GM13977 (cell line): ENCODE measurements at regions not wholly inside any gene's neighbourhood (a gene's known extent, or its start where the extent isn't known, plus 50 kb on each side); places are given as distances from the start of the nearest gene placed in this dataset.

Experiments
- DNase-seq: peaks from one replicate; pipeline ENCODE4 v3.0.0; 2012; ENCODE audit warnings: low spot score
- in situ Hi-C: fragments of 300-500 bp; cut with MboI; formaldehyde crosslinking; loops from one replicate; pipeline ENCODE4 v1.12.0; 2022; ENCODE audit warnings: low sequenced_read_pairs, low pct_unique_long_range_greater_than_20kb, mixed read lengths, inconsistent platforms; ENCODE audit not compliant: unreplicated experiment
- TF ChIP-seq, protein P1 (sequence below): IDR thresholded peaks from 2 replicates; pipeline ENCODE4 v1.5.1; 2012; ENCODE audit warnings: mild to moderate bottlenecking, control low read depth; ENCODE audit not compliant: insufficient read depth; ENCODE audit errors: extremely low read depth, missing control alignments

DNA sequence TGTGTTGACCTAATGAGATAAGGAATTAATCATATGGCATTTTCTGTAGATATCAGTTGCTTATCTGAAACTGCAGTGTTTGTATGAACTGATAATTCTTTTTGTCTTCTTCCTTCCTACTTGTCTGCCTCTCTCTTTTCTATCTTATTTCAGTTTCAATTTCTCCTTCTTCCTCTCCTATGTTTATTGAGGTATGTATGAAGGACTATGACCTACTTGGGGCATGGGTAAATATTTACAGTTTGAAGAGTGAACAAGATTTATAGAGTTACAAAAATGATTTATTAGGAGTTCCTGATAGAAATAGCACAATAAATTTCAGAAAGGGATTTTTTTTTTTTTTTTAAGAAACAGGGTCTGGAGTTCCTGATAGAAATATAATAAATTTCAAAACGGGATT is 88.7 kb upstream of the MUCL1 start:
- in situ Hi-C loops, result no loop called here
- DNase-seq, result no peak
- TF ChIP-seq, protein P1, sequence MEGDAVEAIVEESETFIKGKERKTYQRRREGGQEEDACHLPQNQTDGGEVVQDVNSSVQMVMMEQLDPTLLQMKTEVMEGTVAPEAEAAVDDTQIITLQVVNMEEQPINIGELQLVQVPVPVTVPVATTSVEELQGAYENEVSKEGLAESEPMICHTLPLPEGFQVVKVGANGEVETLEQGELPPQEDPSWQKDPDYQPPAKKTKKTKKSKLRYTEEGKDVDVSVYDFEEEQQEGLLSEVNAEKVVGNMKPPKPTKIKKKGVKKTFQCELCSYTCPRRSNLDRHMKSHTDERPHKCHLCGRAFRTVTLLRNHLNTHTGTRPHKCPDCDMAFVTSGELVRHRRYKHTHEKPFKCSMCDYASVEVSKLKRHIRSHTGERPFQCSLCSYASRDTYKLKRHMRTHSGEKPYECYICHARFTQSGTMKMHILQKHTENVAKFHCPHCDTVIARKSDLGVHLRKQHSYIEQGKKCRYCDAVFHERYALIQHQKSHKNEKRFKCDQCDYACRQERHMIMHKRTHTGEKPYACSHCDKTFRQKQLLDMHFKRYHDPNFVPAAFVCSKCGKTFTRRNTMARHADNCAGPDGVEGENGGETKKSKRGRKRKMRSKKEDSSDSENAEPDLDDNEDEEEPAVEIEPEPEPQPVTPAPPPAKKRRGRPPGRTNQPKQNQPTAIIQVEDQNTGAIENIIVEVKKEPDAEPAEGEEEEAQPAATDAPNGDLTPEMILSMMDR, result no peak

DNA sequence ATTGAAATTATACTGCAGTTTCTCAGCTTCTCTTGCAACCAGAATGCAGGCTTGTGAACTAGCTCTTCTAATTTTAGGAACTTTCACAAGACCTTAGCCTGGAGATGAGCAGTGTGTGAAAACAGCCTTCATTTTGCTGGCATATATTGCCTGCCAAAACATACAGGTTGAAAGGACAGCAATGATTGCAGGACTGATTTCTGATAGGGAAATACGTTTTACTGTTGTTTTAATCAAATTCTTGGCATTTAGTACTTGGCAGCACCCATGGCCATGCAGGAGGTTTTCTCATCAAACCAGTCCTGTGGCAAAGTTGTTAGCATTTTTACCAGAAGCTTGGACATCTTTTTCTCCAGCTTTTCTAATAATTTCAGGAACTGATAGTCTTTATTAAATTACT is 91.9 kb upstream of the MUCL1 start:
- in situ Hi-C loops, result no loop called here
- TF ChIP-seq, protein P1, result no peak
- no peak for DNase-seq

DNA sequence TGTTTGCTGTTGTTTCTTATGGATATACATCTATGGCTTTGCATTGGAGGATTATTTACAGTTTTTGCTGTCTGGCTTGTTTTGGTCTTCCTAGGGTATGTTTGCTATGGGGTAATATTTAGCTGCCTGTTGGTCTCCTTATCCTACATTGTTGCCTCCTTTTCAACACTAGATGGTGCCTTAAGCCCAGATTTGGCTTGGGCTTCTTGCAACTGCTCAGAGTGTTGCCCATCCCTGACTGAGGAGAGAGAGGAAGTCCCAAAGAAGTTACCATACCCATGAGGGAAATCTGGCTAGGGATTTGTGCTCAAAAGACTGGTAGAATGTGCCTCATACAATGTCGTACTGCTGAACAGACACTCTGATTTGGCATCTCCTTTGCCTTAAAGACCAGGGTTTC is 94.6 kb upstream of the MUCL1 start:
- in situ Hi-C loops, result no loop called here
- DNase-seq, result peak; percentile 21
- TF ChIP-seq, protein P1, result peak; percentile 50

DNA sequence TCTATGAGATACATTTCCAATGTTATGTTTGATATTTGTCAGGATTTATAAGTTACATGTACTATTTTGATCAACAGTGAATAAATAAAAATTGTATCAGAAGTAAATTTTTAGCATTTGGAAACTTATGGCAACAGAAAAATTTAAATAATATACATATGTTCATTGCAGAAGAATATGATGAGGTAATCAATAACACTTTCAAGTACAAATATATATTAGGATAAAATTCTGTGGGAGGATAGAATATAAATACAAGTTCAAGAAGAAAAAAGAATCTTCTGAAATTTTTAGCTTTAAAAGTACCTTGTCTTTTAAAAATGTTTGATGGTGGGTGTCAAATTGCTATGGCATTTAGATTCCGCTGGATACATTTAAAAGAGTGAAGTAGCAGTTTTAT is 102.8 kb upstream of the MUCL1 start:
- DNase-seq, result no peak
- in situ Hi-C loops, result no loop called here
- TF ChIP-seq, protein P1, result no peak

DNA sequence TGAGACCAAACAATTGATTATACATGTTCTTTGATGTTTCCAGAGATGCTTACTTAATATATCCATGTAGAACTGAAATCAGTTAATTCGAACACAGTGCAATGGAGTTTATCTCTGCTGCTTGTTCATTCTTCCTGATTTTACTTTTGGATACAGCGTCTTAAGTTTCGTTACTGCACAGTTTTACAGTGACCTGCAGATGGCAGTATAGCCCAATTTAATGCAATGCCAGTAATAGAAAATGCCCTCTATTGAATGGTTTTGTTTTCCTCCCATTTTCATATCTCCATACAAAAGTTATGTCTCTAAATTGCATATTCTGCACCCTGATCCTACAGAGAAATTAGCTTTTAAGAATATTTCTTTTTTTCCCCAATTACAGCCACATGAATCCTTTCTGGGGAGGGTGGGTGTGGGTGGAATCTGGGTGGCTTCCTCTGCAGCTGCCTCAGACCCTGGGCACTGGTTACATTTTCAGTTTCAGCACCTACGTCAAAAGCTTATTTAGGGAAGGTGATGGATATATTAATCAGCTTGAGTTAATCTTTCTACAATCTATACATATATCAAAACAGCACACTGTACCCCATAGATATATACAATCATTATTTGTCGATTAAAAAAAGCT is 101.1 kb upstream of the DCD start:
- in situ Hi-C loops, result loop anchor here (25.0 kb wide), 2 partner anchors 213 to 313 kb away; no protein-coding TSS in a partner anchor
- TF ChIP-seq, protein P1, result peak; percentile 83
- DNase-seq, result peak; percentile 52

DNA sequence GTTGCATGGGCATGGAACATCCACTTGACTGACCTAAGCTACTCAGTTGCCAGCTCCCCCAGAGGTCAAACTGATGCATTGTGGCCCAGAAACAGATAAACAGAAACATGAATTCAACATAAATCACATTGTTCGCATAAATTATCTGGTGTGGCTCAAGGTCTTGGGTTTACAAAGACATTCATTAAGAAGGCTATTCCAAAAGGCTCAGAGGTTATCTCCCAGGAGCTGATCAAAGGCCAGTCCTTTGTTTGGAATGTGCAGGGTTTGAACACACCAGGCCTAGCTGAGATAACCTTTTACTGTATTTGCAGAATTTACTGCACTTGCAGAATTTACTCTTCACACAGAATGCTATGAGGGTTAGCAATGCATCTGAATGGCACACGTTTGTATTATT is 96.4 kb upstream of the DCD start:
- TF ChIP-seq, protein P1, result no peak
- no peak for DNase-seq
- in situ Hi-C loops, result loop anchor here (25.0 kb wide), 2 partner anchors 218 to 318 kb away; no protein-coding TSS in a partner anchor
